Stimulated activated CD8-positive, alpha-beta memory T cell treated with anti-CD3 and anti-CD28 coated beads, Interleukin-4, amount 100 ng/mL, for 24 hours (primary cell): ENCODE measurements at regions not wholly inside any gene's neighbourhood (a gene's known extent, or its start where the extent isn't known, plus 50 kb on each side); places are given as distances from the start of the nearest gene placed in this dataset.
A peak's percentile ranks its signal among the peaks of the same experiment; 100 is the strongest.
"Not testable (repeated sequence)": the region's sequence is repeated elsewhere in the genome, so short reads cannot be mapped to it uniquely, and the experiment has no call there.

Source experiments
- DNase-seq: peaks from one replicate; pipeline ENCODE4 v3.0.0-alpha.2; 2020; ENCODE audit warnings: low read depth

- not testable (repeated sequence) for DNase-seq
Observed at GRCh38 chr4:3926969-3927755, 161.0 kb downstream of the ADRA2C start.

DNA sequence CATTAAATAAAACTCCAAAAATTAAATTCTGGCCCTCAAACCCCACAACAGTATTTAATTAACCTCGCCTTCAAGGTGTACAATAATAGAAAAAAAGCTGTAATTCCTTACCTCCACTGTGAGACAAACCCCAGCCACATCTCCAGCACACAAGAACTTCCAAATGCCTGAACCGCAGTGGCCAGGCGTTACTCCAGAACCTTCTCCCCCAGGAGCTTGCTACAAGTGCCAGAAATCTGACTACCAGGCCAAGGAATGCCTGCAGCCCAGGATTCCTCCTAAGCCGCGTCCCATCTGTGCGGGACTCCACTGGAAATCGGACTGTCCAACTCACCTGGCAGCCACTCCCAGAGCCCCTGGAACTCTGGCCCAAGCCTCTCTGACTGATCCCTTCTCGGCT lies 163.2 kb downstream of the ADRA2C start:
- not testable (repeated sequence) for DNase-seq

- not testable (repeated sequence) for DNase-seq
Observed at GRCh38 chr4:3932734-3933133, 166.5 kb downstream of the ADRA2C start.

- DNase-seq: not testable (repeated sequence)
Observed at GRCh38 chr4:3935406-3935805, 169.2 kb downstream of the ADRA2C start.

- DNase-seq: no peak
Observed at GRCh38 chr4:3936184-3936583, 170.0 kb downstream of the ADRA2C start.

- not testable (repeated sequence) for DNase-seq
Observed at GRCh38 chr4:3937849-3938562, 171.8 kb downstream of the ADRA2C start.

DNA sequence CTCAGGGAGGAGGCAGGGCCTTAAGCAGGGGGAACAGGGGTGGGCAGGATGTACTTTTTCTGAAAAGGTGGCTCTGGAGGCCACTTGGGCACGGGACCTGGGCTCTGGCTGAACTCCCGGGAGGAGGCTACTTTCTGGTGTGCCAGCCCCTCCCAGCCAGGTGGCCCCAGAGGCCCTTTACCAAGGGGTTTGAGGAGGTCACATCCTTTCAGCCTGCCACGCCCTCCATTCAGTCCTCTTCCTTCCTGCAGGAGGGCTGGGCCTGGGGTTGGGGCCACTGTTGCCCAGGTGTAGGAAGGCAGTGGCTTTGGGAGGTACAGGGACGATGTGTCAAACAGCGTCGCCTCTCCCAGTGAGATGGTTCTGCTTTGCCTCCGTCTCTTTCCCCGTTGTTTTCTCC lies 172.5 kb downstream of the ADRA2C start:
- not testable (repeated sequence) for DNase-seq

DNA sequence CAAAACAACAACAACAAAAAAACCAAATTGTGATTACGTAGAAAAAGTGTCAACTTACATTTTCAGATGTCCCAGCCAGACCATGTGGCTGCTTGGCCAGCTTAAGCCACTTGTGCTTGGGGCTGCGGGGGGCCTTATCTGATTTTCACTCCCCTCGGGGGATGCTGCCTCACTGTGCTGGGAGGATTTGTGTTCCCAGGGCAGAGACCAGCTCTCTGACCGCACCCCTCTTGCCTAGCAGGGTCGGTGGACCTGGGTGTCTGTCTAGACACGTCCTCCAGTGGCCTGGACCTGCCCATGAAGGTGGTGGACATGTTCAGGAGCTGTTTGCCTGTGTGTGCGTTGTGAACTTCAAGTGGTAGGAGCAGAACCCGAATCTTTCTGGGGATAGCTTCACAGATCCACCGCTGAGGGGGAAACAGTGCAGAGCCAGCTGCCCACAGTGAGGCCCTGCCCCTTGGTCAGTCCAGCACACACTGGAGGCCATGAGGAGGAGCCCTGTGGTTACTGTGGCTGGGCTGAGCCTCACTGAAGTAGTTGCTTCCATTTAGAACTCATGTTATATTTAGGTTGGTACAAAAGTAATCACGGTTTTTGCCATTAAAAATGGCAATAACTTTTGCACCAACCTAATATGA lies 173.9 kb downstream of the ADRA2C start:
- DNase-seq: not testable (repeated sequence)

DNA sequence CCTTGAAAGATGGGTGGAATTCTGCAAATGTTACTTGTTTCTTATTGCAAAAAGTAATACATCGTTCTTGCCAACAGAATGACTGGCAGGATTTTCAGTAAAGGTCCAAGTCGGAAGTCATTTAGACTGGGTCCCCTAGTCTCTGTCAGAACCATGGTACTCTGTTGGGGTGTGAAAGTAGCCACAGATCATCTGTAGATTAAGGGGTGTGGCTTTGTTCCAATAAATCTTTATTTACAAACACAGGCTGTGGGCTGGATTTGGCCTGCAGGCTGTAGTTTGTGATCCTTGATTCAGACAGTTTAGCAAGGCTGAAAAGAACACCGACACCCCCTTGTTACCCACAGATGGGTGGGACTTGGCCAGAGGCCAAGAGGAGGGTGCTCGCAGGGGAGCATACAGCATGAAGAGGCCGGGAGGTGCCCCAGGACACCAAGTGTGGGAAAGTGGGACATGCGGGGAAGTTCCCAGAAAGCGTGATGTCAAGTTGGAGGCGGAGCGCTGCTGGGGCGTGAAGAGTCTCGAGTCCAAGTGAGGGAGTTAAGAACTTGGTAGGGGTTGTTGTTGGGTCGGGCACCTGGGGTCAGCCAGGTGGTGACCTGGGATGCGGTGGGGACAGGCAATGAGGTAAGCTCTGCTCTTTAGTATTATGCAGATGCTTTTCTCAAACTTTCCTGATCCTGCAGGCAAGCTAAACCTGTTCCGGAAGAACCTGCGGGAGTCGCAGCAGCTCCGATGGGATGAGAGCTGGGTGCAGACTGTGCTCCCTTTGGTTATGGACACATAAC lies 175.7 kb downstream of the ADRA2C start:
- not testable (repeated sequence) for DNase-seq

DNA sequence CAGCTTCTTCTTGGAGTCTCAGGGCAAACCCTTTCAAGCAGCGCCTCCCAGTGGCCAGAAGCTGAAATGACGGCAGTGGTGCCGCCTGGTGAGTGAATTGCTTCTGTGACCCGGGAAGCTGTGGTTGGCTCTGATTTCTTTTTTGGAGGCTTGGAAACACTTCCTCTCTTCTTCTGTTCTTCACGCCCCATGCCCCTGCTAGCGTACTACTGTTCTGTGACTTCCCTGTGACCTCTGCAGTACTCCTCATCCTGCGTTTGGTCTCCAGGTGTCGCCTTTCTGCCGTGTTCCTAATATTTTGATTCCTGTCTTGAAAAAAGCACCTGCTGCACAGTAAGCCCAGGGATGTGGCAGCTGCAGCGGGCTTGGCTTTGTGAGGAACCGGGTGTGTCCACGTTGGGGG lies 176.4 kb downstream of the ADRA2C start:
- peak; percentile 40 for DNase-seq

DNA sequence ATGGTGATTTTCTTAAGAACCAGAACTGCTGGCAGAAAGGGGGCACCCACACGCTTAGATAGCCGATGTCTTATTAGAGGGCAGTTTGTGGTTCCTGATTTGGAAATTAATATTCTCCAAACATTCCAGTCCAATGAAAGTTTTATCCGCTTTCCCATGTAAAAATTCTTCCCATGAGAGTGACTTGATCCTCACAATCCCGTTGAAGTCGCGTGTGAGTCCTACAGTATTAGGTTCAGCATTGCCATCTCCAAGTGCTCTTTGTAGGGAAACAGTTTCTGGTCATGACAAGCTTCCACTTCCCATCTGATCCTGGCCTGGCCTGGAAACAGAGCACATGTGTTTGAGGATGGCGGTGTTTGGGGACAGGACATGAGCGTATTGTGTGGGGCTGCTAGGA lies 176.9 kb downstream of the ADRA2C start:
- not testable (repeated sequence) for DNase-seq

GRCh38 chr4:3945511-3946290 lies 179.5 kb downstream of the ADRA2C start:
- no peak for DNase-seq

GRCh38 chr4:3946553-3946952 lies 180.4 kb downstream of the ADRA2C start:
- not testable (repeated sequence) for DNase-seq

- not testable (repeated sequence) for DNase-seq
Observed at GRCh38 chr4:3947761-3948160, 181.6 kb downstream of the ADRA2C start.

DNA sequence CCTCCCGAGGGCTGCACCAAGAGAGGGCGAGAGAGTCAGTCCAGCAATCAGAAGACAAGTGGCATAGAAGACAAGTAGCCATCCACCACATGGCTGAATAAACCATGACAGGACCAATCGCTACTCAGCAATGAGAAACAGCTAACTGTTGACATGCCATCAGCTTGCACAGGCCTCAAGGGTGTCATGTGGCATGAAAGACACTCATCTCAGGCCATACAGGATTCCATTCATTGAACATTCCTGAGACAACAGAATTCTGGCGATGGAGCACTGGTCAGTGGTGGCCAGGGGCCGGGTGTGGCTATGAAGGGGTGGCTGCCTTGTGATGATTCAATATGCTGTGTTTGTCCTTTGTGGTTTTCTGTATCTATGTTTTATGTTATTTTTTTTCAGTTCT lies 182.0 kb downstream of the ADRA2C start:
- DNase-seq: not testable (repeated sequence)

DNA sequence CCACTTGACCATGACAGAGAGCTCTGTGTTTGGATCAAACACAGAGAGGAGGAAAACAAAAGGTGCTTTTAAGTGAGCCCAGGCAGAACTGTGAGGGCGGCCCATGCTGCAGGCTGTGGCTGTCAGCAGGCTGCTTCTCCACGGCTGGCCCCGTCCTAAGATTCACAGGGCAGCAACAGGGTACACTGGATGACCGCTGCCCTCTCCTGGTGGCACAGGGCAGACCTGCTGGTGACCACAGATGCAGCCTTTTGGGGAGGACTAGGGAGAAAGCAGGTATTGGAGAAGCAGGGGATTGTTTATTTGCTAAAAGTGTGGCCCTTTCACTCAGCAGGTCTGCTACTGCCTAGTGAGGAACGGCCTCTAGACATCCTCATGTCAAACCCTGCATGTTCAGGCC lies 183.7 kb downstream of the ADRA2C start:
- DNase-seq: not testable (repeated sequence)

GRCh38 chr4:3952443-3953139 lies 186.4 kb downstream of the ADRA2C start:
- DNase-seq: not testable (repeated sequence)

DNA sequence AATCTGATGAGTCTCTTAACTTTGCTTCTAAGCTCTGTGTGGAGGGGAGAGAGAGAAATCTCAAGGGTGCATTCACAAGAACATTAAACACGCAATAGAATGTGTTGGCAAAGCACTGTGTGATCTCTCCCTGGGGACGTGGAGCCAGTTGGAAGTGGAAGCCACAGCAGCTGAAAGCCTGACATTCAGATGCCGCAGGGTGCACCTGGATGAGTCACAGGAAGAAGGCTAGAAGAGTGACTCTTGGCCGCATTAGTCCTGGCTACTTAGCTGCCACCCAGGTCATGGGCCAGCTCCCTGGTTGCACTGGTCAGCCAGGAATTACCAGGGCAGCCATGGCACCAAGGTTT lies 186.9 kb downstream of the ADRA2C start:
- not testable (repeated sequence) for DNase-seq

- peak; percentile 58 for DNase-seq
Observed at GRCh38 chr4:3954540-3955320, 188.5 kb downstream of the ADRA2C start.
